Panc1 (cell line): ENCODE measurements at regions not wholly inside any gene's neighbourhood (a gene's known extent, or its start where the extent isn't known, plus 50 kb on each side); places are given as distances from the start of the nearest gene placed in this dataset.

ENCODE experiments used
- SIN3A ChIP-seq: IDR thresholded peaks from 2 replicates; pipeline ENCODE4 v1.6.1; 2012; ENCODE audit warnings: low read depth, mild to moderate bottlenecking, low read length, moderate library complexity, borderline replicate concordance; ENCODE audit not compliant: insufficient read depth
- TF ChIP-seq, protein P1 (sequence below): fragments of 450-650 bp; IDR thresholded peaks from 2 replicates; pipeline ENCODE4 v1.5.1; 2017; ENCODE audit warnings: mild to moderate bottlenecking
- TF ChIP-seq, protein P2 (sequence below), 2 experiments: IDR thresholded peaks; 2 replicates each; pipeline ENCODE4 v1.6.1; 2011 to 2012; ENCODE audit warnings: low read depth in 2 of 2, control low read depth in 1 of 2, low read length in 1 of 2, mild to moderate bottlenecking in 1 of 2, moderate library complexity in 1 of 2; ENCODE audit not compliant: insufficient read depth in 1 of 2

DNA sequence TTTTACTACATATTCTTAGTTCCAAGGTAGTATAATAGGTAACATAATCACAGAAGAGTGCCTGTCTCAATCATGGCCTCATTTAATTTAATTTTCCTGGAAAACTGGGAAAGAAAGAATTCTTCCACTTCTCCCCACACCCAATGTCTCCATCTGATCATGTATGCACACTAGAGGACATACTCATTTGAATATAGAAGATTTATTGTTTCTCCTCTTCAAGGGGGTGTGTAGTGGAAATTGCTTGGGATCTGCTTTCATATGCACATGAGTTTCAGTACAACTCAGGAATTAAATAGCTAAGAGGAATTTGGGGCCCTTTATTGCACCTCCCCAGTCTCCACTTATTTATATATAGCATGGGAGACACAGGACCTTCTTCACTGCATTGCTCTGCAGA, 285.1 kb downstream of the SH3GL2 start:
- TF ChIP-seq, protein P1, sequence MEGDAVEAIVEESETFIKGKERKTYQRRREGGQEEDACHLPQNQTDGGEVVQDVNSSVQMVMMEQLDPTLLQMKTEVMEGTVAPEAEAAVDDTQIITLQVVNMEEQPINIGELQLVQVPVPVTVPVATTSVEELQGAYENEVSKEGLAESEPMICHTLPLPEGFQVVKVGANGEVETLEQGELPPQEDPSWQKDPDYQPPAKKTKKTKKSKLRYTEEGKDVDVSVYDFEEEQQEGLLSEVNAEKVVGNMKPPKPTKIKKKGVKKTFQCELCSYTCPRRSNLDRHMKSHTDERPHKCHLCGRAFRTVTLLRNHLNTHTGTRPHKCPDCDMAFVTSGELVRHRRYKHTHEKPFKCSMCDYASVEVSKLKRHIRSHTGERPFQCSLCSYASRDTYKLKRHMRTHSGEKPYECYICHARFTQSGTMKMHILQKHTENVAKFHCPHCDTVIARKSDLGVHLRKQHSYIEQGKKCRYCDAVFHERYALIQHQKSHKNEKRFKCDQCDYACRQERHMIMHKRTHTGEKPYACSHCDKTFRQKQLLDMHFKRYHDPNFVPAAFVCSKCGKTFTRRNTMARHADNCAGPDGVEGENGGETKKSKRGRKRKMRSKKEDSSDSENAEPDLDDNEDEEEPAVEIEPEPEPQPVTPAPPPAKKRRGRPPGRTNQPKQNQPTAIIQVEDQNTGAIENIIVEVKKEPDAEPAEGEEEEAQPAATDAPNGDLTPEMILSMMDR = no peak
- TF ChIP-seq, protein P2, sequence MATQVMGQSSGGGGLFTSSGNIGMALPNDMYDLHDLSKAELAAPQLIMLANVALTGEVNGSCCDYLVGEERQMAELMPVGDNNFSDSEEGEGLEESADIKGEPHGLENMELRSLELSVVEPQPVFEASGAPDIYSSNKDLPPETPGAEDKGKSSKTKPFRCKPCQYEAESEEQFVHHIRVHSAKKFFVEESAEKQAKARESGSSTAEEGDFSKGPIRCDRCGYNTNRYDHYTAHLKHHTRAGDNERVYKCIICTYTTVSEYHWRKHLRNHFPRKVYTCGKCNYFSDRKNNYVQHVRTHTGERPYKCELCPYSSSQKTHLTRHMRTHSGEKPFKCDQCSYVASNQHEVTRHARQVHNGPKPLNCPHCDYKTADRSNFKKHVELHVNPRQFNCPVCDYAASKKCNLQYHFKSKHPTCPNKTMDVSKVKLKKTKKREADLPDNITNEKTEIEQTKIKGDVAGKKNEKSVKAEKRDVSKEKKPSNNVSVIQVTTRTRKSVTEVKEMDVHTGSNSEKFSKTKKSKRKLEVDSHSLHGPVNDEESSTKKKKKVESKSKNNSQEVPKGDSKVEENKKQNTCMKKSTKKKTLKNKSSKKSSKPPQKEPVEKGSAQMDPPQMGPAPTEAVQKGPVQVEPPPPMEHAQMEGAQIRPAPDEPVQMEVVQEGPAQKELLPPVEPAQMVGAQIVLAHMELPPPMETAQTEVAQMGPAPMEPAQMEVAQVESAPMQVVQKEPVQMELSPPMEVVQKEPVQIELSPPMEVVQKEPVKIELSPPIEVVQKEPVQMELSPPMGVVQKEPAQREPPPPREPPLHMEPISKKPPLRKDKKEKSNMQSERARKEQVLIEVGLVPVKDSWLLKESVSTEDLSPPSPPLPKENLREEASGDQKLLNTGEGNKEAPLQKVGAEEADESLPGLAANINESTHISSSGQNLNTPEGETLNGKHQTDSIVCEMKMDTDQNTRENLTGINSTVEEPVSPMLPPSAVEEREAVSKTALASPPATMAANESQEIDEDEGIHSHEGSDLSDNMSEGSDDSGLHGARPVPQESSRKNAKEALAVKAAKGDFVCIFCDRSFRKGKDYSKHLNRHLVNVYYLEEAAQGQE (IDR thresholded peaks at IDR 0.05; ENCODE audit: insufficient read depth in 1 of 2, low read depth in 2 of 2, low read length in 1 of 2) = no peak
- TF ChIP-seq SIN3A = no peak
